SK-N-MC (cell line): ENCODE measurements at regions not wholly inside any gene's neighbourhood (a gene's known extent, or its start where the extent isn't known, plus 50 kb on each side); places are given as distances from the start of the nearest gene placed in this dataset.

Experiments
- DNase-seq: peaks from one replicate; pipeline ENCODE4 v3.0.0-alpha.2; 2011; ENCODE audit warnings: low read depth, low spot score
- H3K27ac ChIP-seq: fragments of 200-600 bp; sonication (generic); 2 replicates; pipeline ENCODE4 v1.5.1; 2016; ENCODE audit warnings: mixed run types
- H3K36me3 ChIP-seq: fragments of 200-600 bp; sonication (generic); 2 replicates; pipeline ENCODE4 v1.6.1; 2017; ENCODE audit warnings: antibody characterized with exemption, low read length, mixed read lengths; ENCODE audit not compliant: insufficient read depth
- H3K4me3 ChIP-seq: fragments of 200-600 bp; sonication (generic); 2 replicates; pipeline ENCODE4 v1.5.1; 2016
- H3K9ac ChIP-seq: fragments of 200-600 bp; sonication (generic); 2 replicates; pipeline ENCODE4 v1.8.0; 2017; ENCODE audit warnings: mixed run types, mixed read lengths; ENCODE audit not compliant: insufficient read length
- H3K9me3 ChIP-seq: fragments of 200-600 bp; sonication (generic); 2 replicates; pipeline ENCODE4 v1.6.1; 2017; ENCODE audit warnings: low read depth, mild to moderate bottlenecking, antibody characterized with exemption, low read length, moderate library complexity, mixed read lengths
- EZH2 ChIP-seq: fragments of 200-600 bp; sonication (generic); IDR thresholded peaks from one replicate; pipeline ENCODE4 v1.6.1; 2017; ENCODE audit warnings: antibody characterized with exemption
- FOXP2 ChIP-seq: optimal IDR thresholded peaks from 2 replicates; pipeline ENCODE3; 2011; ENCODE audit warnings: mild to moderate bottlenecking, moderate library complexity; ENCODE audit not compliant: insufficient read depth; ENCODE audit errors: extremely low read length, control extremely low read depth
- POLR2AphosphoS5 ChIP-seq: IDR thresholded peaks from 2 replicates; pipeline ENCODE4 v1.6.1; 2012; ENCODE audit warnings: mild to moderate bottlenecking, low read depth, low read length, borderline replicate concordance

- Histone ChIP-seq H3K9ac (no peak overlapping the region), H3K36me3 (no peaks in the 10 kb centered on the region), H3K4me3 (no peak overlapping the region), H3K9me3 (no peaks in the 10 kb centered on the region), H3K27ac (no peak overlapping the region)
- no peak for TF ChIP-seq POLR2AphosphoS5
- no peak for TF ChIP-seq FOXP2
- TF ChIP-seq EZH2, result no peak
- no peak for DNase-seq
Measured at GRCh38 chr3:188940573-188940932, 231.2 kb upstream of the TPRG1 start.

- DNase-seq, result no peak
- H3K9ac ChIP-seq, result no peak overlapping the region
- no peak overlapping the region for H3K27ac ChIP-seq
- no peak for TF ChIP-seq FOXP2
- no peak for TF ChIP-seq POLR2AphosphoS5
- TF ChIP-seq EZH2, result no peak
- H3K9me3 ChIP-seq, result no peaks in the 10 kb centered on the region
- no peak overlapping the region for H3K4me3 ChIP-seq
- H3K36me3 ChIP-seq, result no peaks in the 10 kb centered on the region
Measured at GRCh38 chr3:188941103-188941502, 230.7 kb upstream of the TPRG1 start.

GRCh38 chr3:188942191-188942590, 229.6 kb upstream of the TPRG1 start:
- Histone ChIP-seq H3K9me3 (no peaks in the 10 kb centered on the region), H3K27ac (no peak overlapping the region), H3K4me3 (no peak overlapping the region), H3K9ac (no peak overlapping the region), H3K36me3 (no peaks in the 10 kb centered on the region)
- no peak for DNase-seq
- no peak for TF ChIP-seq FOXP2
- TF ChIP-seq EZH2, result no peak
- TF ChIP-seq POLR2AphosphoS5, result no peak

- no peak overlapping the region for H3K27ac ChIP-seq
- DNase-seq, result no peak
- no peaks in the 10 kb centered on the region for H3K36me3 ChIP-seq
- no peak overlapping the region for H3K4me3 ChIP-seq
- H3K9me3 ChIP-seq, result no peaks in the 10 kb centered on the region
- no peak overlapping the region for H3K9ac ChIP-seq
- TF ChIP-seq FOXP2, result no peak
- no peak for TF ChIP-seq POLR2AphosphoS5
- TF ChIP-seq EZH2, result no peak
Measured at GRCh38 chr3:188943591-188943990, 228.2 kb upstream of the TPRG1 start.

- DNase-seq, result no peak
Measured at GRCh38 chr3:188944108-188944507, 227.7 kb upstream of the TPRG1 start.

GRCh38 chr3:188946351-188947240, 225.2 kb upstream of the TPRG1 start:
- peak overlapping the region; percentile 32 for H3K9ac ChIP-seq
- H3K9me3 ChIP-seq, result no peaks in the 10 kb centered on the region
- no peak overlapping the region for H3K27ac ChIP-seq
- DNase-seq, result no peak
- peak overlapping the region; percentile 83 for H3K4me3 ChIP-seq
- no peak for TF ChIP-seq EZH2
- no peaks in the 10 kb centered on the region for H3K36me3 ChIP-seq

More at GRCh38 chr3:188944108-188944507, 227.7 kb upstream of the TPRG1 start:
- TF ChIP-seq POLR2AphosphoS5, result no peak
- no peak for TF ChIP-seq FOXP2
- TF ChIP-seq EZH2, result no peak
- no peaks in the 10 kb centered on the region for H3K36me3 ChIP-seq
- H3K27ac ChIP-seq, result no peak overlapping the region
- no peaks in the 10 kb centered on the region for H3K9me3 ChIP-seq
- H3K9ac ChIP-seq, result no peak overlapping the region
- no peak overlapping the region for H3K4me3 ChIP-seq

- TF ChIP-seq FOXP2 (peak; percentile 66), EZH2 (no peak), POLR2AphosphoS5 (peak; percentile 69)
- Histone ChIP-seq H3K27ac (peak overlapping the region; percentile 59; the same call in 1 of the 2 replicates), H3K9ac (peak overlapping the region; percentile 41), H3K9me3 (no peaks in the 10 kb centered on the region), H3K36me3 (no peaks in the 10 kb centered on the region), H3K4me3 (peak overlapping the region; percentile 83)
- peak; percentile 81 for DNase-seq
Measured at GRCh38 chr3:188947401-188948280, 224.1 kb upstream of the TPRG1 start.

- Histone ChIP-seq H3K9ac (peak overlapping the region; percentile 41), H3K9me3 (no peaks in the 10 kb centered on the region), H3K36me3 (no peaks in the 10 kb centered on the region), H3K4me3 (peak overlapping the region; percentile 83), H3K27ac (peak overlapping the region; percentile 59; the same call in 1 of the 2 replicates)
- TF ChIP-seq POLR2AphosphoS5 (no peak; the same call in 1 of the 2 replicates), EZH2 (no peak), FOXP2 (no peak)
- DNase-seq, result no peak
Measured at GRCh38 chr3:188948281-188948996, 223.3 kb upstream of the TPRG1 start.
